SU-DHL-6 (cell line): ENCODE measurements at regions not wholly inside any gene's neighbourhood (a gene's known extent, or its start where the extent isn't known, plus 50 kb on each side); places are given as distances from the start of the nearest gene placed in this dataset.

Experiments used
- H2AFZ ChIP-seq: fragments of 200-600 bp; sonication (generic); 2 replicates; pipeline ENCODE4 v1.6.1; 2014; ENCODE audit warnings: low read depth, mild to moderate bottlenecking, moderate library complexity, mixed read lengths, antibody characterized with exemption, low read length; ENCODE audit not compliant: severe bottlenecking
- H3F3A ChIP-seq: fragments of 200-600 bp; shearing (Covaris generic); 2 replicates; pipeline ENCODE4 v1.6.0; 2016; ENCODE audit warnings: antibody characterized with exemption, mild to moderate bottlenecking; ENCODE audit not compliant: insufficient read depth
- H3K27ac ChIP-seq: fragments of 200-600 bp; sonication (generic); 2 replicates; pipeline ENCODE4 v1.5.1; 2016; ENCODE audit warnings: low read depth, mild to moderate bottlenecking, low read length, moderate library complexity, mixed read lengths
- H3K27me3 ChIP-seq: fragments of 200-600 bp; sonication (generic), shearing (Covaris generic); 2 replicates; pipeline ENCODE4 v1.6.0; 2014; ENCODE audit warnings: mild to moderate bottlenecking, low read length
- H3K36me3 ChIP-seq: fragments of 200-600 bp; sonication (generic); 2 replicates; pipeline ENCODE4 v1.6.1; 2014; ENCODE audit warnings: mild to moderate bottlenecking, low read length, mixed read lengths
- H3K4me2 ChIP-seq: fragments of 300-600, 200-600 bp; shearing (Covaris generic), sonication (generic); 2 replicates; pipeline ENCODE4 v1.6.0; 2014; ENCODE audit warnings: low read length, low read depth, mild to moderate bottlenecking; ENCODE audit not compliant: poor library complexity, severe bottlenecking
- H3K4me3 ChIP-seq: fragments of 200-600 bp; sonication (generic); 2 replicates; pipeline ENCODE4 v1.5.1; 2014; ENCODE audit warnings: antibody characterized with exemption, low read length, mild to moderate bottlenecking, mixed read lengths; ENCODE audit not compliant: insufficient read depth, poor library complexity, severe bottlenecking
- H3K79me2 ChIP-seq: fragments of 200-600 bp; sonication (generic); 2 replicates; pipeline ENCODE4 v1.6.1; 2014; ENCODE audit warnings: mild to moderate bottlenecking, low read length, moderate library complexity; ENCODE audit not compliant: insufficient read depth
- H3K9ac ChIP-seq: fragments of 200-600 bp; sonication (generic); 2 replicates; pipeline ENCODE4 v1.7.0; 2014; ENCODE audit warnings: mild to moderate bottlenecking, low read length
- H3K9me2 ChIP-seq: fragments of 200-600 bp; sonication (generic); replicated peaks from 2 replicates; pipeline ENCODE4 v1.6.1; 2014; ENCODE audit warnings: low read length; ENCODE audit not compliant: insufficient read depth
- H3K9me3 ChIP-seq: fragments of 200-600 bp; sonication (generic); 2 replicates; pipeline ENCODE4 v1.6.1; 2014; ENCODE audit warnings: low read length, mixed read lengths; ENCODE audit not compliant: insufficient read depth
- H4K20me1 ChIP-seq: fragments of 200-600 bp; sonication (generic); 2 replicates; pipeline ENCODE4 v1.6.1; 2014; ENCODE audit warnings: low read depth, mild to moderate bottlenecking, antibody characterized with exemption, low read length, moderate library complexity, mixed read lengths
- EZH2phosphoT487 ChIP-seq: fragments of 200-600 bp; sonication (generic), shearing (Covaris generic); conservative IDR thresholded peaks from 2 replicates; pipeline ENCODE4 v1.6.1; 2018; ENCODE audit warnings: mild to moderate bottlenecking, antibody characterized with exemption, low read length, moderate library complexity, mixed read lengths
- TF ChIP-seq, protein P1 (sequence below): fragments of 200-600 bp; sonication (generic); IDR thresholded peaks from one replicate; pipeline ENCODE4 v1.5.1; 2017; ENCODE audit warnings: antibody characterized with exemption, mild to moderate bottlenecking, low read length, moderate library complexity; ENCODE audit not compliant: insufficient read depth, poor library complexity, severe bottlenecking

DNA sequence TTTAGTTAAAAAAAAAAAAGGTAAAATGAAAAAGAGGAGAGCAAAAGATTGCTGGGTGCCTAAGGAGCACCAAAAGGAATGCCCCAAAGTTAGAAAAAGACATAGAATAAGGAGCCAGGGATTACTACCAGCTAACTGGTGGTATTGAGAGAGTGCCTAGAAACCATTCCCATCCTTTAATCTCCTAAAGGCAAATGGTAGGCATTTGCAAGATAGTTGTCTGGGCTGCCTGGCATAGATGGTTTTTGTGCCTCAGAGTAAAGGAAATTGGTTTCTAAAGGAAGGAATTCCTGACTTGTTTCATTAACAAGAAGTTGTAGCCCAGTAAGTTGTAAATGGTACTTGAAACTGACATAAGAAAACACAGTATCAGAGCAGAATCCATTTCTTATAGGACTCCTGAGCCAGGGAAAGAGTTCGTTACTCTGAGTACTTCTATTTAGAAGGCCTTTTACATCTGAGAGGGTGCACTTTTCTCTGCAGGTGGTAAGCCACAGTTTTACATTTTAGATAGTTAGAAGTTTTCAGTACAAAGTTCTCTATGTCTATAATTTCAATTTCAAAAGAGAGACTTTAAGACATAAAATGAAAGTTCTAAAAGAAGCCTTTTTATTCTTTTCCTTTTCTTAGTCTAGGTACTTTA, 92.6 kb downstream of the OLFM4 start:
- H3F3A ChIP-seq, result no peaks in the 10 kb centered on the region
- H3K79me2 ChIP-seq, result no peaks in the 10 kb centered on the region
- no peaks in the 10 kb centered on the region for H3K27me3 ChIP-seq
- no peak overlapping the region for H3K27ac ChIP-seq
- H3K4me2 ChIP-seq, result no peak overlapping the region
- no peaks in the 10 kb centered on the region for H4K20me1 ChIP-seq
- no peak overlapping the region for H3K4me3 ChIP-seq
- H2AFZ ChIP-seq, result no peak overlapping the region
- TF ChIP-seq, protein P1, sequence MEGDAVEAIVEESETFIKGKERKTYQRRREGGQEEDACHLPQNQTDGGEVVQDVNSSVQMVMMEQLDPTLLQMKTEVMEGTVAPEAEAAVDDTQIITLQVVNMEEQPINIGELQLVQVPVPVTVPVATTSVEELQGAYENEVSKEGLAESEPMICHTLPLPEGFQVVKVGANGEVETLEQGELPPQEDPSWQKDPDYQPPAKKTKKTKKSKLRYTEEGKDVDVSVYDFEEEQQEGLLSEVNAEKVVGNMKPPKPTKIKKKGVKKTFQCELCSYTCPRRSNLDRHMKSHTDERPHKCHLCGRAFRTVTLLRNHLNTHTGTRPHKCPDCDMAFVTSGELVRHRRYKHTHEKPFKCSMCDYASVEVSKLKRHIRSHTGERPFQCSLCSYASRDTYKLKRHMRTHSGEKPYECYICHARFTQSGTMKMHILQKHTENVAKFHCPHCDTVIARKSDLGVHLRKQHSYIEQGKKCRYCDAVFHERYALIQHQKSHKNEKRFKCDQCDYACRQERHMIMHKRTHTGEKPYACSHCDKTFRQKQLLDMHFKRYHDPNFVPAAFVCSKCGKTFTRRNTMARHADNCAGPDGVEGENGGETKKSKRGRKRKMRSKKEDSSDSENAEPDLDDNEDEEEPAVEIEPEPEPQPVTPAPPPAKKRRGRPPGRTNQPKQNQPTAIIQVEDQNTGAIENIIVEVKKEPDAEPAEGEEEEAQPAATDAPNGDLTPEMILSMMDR, result no peak
- TF ChIP-seq EZH2phosphoT487, result no peak
- no peak overlapping the region for H3K9ac ChIP-seq
- no peaks in the 10 kb centered on the region for H3K9me3 ChIP-seq
- no peaks in the 10 kb centered on the region for H3K9me2 ChIP-seq
- H3K36me3 ChIP-seq, result no peaks in the 10 kb centered on the region

DNA sequence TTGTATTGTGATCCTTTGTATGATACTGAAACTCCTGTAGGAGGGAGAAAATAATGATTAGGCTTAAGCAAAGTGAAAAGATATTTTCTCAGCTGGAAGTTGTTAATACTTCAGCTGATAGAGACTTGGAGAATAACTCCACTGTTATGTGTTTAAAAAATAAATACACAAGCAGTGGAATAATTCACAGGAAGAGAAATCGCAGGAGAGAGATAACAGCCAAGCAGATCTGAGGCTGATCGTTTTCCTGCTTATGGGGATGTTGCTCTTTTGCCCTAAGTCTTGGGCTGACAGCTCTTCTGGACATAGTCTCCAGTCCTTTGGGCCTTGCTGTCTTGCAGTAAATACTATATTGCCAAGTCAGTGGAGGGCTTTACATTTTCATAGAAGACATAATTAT, 93.3 kb downstream of the OLFM4 start:
- H4K20me1 ChIP-seq, result no peaks in the 10 kb centered on the region
- no peaks in the 10 kb centered on the region for H3K9me2 ChIP-seq
- no peak overlapping the region for H3K4me2 ChIP-seq
- no peak overlapping the region for H3K4me3 ChIP-seq
- H3K27me3 ChIP-seq, result no peaks in the 10 kb centered on the region
- no peaks in the 10 kb centered on the region for H3K9me3 ChIP-seq
- H3K9ac ChIP-seq, result no peak overlapping the region
- H2AFZ ChIP-seq, result no peak overlapping the region
- no peaks in the 10 kb centered on the region for H3F3A ChIP-seq
- TF ChIP-seq, protein P1, result no peak
- TF ChIP-seq EZH2phosphoT487, result no peak
- H3K27ac ChIP-seq, result no peak overlapping the region
- no peaks in the 10 kb centered on the region for H3K79me2 ChIP-seq
- H3K36me3 ChIP-seq, result no peaks in the 10 kb centered on the region

DNA sequence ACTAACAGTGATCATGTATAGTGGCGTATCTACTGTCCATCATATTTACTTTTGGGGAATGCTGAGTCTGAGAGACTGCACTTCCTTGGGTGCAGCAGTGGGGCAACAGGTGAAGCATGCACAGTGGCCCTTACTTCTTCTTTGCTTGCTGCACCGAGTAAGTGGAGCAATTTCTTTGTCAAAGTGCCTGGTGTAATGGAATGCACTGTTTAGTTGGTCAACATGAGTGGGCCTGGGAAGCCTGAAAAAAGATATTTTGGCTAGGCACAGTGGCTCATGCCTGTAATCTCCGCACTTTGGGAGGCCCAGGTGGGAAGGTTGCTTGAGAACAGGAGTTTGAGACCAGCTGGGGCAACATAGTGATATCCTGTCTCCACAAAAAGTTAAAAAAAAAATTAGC, 94.9 kb downstream of the OLFM4 start:
- Histone ChIP-seq H3K79me2 (no peaks in the 10 kb centered on the region), H3K27me3 (no peaks in the 10 kb centered on the region), H3K9me3 (no peaks in the 10 kb centered on the region), H2AFZ (no peak overlapping the region), H3K9me2 (no peaks in the 10 kb centered on the region), H4K20me1 (no peaks in the 10 kb centered on the region), H3K9ac (no peak overlapping the region), H3K4me2 (no peak overlapping the region), H3K27ac (no peak overlapping the region), H3K4me3 (no peak overlapping the region), H3F3A (no peaks in the 10 kb centered on the region), H3K36me3 (no peaks in the 10 kb centered on the region)
- TF ChIP-seq EZH2phosphoT487, result no peak
- TF ChIP-seq, protein P1, result no peak
